DMS 273 (cell line): ENCODE measurements at regions not wholly inside any gene's neighbourhood (a gene's known extent, or its start where the extent isn't known, plus 50 kb on each side); places are given as distances from the start of the nearest gene placed in this dataset.
"Not testable (repeated sequence)": the region's sequence is repeated elsewhere in the genome, so short reads cannot be mapped to it uniquely, and the experiment has no call there.

ENCODE experiments used
- DNase-seq: peaks from one replicate; lab custom pipeline; 2025; ENCODE audit not compliant: unreplicated experiment; lab: John Stamatoyannopoulos, UW

DNA sequence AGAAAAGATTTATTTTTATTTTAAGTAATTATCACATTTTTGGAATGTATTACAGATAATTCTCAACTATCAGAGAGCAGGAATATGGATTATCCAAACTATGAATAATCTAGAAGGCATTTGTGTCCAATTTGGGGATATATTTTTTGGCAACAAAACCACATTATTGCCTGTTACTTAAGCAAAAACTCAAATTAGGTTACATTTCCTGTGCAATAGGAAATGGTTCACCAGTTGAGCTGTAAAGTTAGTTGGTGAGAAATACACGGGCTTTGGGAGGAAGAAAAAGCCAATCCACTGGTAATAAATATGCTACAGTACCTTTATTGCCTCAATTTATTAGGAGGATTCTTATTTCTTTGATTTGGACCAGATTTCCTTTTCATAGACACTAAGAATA is 1075.2 kb downstream of the PCDH9 start:
- DNase-seq: no peak

DNA sequence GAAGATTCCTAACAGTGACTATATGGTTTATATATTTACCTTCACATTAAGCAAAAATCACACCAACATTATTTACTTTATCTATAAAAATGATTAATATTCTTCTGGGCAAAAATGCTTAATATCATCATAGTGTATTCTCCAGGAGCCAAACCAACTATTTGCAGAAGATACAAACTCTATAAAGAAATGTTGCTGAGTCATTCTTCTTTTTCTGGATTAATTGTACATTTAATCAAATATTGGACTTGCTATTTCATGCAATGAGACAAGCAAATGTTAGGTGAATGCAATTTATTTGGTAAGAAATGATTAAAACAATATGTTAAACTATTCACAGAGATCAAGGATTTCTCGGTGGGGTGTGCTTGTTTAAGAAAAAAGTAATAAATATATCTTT is 1075.8 kb downstream of the PCDH9 start:
- no peak for DNase-seq

DNA sequence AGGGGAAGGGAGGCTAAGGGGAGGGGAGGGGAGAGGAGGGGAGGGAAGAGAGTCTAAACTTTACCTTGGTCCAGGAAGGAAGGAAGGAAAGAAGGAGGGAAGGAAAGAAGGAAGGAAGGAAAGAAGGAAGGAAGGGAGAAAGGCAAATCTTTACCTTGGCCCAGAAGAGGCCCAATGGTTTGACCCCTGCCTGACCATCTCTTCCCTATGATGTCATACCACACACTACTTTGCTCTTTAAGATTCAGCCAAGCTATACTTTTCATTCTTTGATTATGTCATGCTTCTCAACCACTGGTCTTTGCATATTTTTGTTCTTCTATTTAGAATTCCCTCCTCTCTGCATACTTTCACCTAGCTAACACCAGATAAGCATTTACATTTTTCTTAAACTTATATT is 1077.5 kb downstream of the PCDH9 start:
- no peak for DNase-seq

DNA sequence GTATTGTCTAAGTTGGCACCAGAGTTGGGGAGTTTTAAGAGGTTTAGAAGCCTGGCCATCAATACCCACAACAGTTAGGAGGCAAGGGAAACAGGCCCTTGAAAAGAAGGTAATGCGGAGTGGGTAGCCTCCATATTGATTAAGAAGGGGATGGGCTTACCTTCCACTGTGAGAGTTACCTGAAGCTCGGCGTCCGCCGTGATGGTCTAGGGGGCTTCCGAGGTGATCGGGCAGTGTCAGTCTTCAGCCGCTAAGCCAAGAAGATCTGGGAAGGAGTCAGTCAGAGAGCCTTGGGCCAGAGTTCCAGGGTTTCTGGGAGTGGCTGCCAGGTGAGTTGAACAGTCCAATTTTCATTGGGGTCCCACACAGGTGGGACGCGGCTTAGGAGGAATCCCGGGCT is 1085.8 kb downstream of the PCDH9 start:
- not testable (repeated sequence) for DNase-seq

DNA sequence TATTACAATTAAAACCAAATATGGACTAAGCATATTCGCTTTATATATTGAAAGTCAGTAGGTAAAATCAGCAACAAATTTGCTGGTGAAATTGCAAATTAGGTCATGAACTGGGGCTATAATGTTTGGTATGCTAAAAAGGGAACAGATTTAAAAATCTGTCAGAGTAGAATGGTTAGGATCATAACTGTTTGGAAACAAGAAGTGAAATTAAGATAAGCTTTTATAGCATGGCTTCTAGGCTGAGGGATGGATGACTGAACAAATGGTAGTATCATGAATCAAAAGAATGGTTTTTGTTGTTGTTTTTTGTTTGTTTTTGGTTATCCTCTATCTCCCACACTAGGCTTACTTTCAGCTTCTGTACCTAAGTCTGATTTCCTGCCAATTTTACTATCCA is 1090.4 kb downstream of the PCDH9 start:
- DNase-seq: no peak

DNA sequence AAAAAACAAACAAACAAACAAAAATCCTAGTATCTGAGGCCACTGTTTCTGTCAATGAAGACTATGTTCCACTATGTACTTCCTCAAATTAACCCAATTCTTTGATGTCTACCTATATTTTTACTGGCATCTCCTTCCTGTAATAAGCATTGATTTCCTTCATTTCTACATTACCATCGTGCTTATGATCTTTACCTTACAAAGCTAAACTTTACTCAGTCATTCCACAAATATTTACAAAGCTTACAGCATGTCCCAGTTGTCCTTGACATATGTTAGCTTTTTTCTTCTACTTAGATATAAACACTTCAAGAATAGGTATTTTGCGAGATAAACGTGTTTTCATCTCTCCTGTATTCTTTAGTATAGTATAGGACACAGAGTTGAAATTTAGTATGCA is 1090.9 kb downstream of the PCDH9 start:
- no peak for DNase-seq

DNA sequence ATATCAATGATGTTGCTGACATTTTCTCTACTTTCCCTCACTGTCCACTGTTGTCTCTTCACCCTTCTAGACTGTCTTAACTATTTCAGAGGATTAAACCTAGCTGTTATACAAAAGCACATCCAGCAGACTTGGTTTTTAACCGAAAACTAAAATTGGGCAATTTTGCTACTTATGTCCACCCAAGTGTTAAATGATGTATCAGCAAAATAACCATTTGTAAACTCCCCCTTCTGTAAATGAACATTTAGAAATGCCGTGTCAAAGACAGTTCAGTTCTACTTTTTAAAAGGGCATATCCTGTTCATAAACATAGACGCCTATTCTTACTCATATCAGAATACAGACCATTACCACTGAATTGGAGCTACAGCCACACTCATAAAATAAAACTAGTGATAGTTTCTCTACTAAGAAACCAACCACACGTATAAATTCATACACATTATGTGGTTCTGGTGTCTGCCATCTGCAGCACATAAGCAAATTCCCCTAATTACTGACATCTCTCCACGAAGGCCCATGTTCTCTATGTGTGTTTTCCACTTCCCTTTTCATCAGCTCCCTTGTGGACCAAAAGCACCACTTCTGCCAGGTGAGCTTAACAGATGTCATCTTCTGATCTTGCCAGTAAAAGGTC is 1091.8 kb downstream of the PCDH9 start:
- DNase-seq: no peak

DNA sequence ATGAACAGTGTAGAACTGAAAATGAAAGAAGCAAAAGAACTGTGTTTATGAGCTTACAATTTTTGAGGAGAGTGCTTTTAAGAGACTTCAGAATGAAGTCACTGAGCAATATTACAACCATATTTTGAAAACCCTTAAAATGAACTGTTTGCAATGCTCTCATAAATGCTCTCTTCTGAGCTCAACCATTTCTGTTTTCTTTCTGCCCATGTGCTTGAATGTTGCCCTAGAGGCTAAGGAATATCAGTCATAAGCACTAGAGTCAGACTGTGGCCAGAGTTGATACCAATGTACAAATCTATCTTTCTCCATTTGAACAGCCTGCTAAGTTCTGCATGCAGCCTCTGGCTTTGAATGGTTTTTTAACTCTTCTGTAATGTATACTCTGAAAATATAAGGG is 1092.8 kb downstream of the PCDH9 start:
- DNase-seq: no peak

DNA sequence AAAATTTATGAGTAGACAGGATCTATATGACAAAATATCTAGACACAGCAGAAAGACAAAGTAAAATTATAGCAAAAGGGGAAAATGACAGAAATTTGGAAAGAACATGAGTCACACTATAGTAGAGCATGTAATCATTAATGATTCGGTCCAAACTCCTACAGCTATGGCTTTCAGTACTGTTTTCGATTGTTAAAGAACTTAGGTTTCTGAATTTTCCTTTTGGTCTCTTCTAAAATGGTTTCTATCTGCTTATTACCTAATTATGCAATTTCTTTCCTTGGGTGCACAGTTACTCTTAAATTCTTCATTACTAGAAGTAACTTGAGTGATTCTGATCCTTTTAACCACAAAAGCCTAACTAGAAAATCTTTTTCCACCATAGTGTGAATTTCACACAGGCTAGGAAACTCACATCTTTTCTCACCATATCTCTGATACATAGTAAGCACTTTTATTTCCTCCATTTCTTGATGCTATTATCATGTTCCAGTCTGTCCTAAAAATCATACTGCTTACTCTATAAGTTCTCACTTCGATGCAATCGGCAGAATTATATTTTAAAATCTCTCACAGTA is 1101.4 kb downstream of the PCDH9 start:
- no peak for DNase-seq

DNA sequence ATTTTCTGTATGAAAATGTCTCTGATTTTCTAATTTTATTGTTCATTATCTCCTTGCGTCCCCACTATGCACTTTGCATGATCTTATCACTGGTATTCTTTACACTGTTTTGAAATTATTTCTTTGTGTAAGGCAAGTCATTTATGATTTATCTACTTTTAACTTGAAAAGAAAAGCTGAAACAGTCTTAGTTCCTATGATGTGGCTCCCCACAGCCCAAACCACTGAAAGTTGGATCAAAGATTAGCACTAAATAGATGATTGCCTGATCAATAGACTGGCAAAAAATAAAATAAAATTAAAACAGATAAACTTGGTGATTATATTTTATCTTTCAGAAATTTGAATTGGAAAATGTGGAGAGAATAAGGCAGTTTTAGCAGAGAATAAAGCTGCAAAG is 1101.9 kb downstream of the PCDH9 start:
- no peak for DNase-seq

DNA sequence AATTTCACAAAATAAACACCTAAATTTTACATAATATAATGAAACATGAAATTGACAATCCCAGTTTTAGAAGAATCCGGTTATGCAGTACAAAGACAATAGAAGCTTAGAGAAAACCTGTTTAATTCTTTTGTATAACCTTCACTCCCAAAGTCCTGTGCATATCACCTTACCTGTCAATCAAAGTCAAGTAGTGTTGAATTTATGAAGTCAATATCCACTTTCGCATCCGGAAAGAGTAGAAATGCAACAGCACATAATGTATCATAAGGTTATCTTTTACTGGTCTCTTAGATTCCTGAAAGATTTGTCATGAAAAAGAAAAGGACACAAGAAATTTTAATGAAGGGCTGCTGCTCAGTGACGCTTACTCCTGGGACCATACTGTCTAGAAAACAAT is 1112.6 kb downstream of the PCDH9 start:
- DNase-seq: no peak

DNA sequence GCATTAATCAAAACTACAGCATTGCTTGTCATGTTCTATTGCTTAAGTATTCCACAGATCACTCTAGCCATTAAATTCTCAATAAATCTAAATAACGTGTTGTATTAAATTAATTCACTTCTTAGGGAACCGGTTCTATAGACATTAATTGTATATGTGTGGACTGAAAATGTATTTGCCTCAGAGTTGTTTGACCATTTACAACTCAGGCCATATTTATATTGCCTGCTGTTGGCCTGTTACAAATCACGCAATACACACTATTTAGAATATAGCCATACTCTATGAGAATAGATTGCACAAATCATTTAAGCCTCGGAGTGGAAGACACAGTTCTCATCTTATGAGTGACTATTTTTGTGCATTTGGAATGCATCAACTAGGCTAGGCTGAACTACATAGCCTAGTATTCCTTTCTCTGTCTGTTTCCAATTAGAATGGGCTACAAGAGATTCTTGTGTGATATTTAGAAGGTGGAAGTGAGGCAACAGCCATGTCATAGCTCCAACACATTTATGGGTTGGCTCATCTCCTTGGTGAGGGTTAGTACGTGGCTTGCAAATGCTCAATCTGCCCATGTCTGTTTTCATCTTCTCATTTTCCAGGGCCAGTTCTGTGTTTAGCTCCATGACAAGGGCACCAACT is 1116.1 kb downstream of the PCDH9 start:
- no peak for DNase-seq

DNA sequence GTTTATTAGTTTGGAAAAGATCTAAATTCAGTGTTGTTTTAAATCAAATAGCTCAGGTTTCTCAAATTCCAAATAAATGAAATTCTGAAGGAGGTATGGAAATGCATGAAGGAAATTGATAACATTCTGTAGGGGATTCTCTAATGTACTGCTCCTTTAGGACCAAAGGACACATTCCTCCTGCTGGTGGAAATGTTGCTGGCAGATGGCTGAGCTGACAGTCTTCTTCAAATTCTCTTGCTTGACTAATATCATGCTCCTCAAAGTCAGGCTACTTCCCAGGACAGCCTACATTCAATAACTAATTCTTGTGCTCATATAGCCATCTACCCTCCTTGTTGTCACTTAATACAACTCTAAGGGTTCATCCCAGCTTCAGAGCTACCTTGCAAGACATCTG is 1118.5 kb downstream of the PCDH9 start:
- peak; percentile 5 for DNase-seq

DNA sequence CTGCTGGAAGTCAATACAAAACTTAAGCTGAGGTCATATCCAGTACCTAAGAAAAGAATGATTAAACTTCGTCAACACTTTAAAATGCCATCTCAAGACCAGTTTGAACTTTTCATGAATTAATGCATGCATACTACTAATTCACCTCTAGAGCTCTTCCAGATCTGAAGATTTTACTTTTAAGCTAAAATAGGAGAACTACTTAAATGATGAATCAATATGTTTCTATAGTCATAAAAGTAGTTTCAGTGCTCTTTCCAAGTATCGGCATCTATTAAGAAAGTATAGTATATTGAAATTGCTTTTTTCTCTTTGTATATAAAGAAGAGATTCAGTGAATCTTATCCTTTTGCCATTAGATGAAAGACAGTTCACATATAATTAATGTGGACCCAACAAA is 1123.9 kb downstream of the PCDH9 start:
- DNase-seq: no peak

DNA sequence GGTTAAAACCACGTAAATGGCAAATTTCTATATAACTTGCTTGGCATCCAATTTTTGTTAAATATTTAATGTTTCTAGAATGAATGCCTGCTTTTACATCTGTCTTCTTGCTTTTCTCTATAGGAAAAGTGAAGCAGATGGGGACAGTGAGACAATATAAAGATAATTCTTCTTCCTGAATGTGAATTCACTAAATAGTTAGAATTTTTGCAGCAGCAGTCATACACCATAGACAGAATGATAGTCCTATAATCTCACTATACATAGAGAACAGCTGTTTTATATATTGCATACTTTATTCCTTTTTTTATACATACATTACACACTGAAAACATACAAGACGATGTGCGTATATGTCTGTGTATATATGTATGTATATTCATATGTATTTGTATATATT is 1127.3 kb downstream of the PCDH9 start:
- DNase-seq: no peak

DNA sequence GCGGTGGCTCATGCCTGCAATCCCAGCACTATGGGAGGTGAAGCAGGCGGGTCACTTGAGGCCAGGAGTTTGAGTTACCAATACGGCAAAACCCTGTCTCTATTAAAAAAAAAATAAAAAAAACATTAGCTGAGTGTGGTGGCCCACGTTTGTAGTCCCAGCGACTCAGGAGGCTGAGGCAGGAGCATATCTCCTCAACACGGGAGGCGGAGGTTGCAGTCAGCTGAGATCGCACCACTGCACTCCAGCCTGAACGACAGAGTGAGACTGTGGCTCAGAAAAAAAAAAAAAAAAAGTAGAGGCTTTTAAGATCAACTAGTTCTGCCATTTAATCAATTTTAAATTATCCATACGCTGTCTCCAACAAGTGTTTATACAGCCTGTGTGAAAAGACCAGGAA is 1130.3 kb downstream of the PCDH9 start:
- no peak for DNase-seq

DNA sequence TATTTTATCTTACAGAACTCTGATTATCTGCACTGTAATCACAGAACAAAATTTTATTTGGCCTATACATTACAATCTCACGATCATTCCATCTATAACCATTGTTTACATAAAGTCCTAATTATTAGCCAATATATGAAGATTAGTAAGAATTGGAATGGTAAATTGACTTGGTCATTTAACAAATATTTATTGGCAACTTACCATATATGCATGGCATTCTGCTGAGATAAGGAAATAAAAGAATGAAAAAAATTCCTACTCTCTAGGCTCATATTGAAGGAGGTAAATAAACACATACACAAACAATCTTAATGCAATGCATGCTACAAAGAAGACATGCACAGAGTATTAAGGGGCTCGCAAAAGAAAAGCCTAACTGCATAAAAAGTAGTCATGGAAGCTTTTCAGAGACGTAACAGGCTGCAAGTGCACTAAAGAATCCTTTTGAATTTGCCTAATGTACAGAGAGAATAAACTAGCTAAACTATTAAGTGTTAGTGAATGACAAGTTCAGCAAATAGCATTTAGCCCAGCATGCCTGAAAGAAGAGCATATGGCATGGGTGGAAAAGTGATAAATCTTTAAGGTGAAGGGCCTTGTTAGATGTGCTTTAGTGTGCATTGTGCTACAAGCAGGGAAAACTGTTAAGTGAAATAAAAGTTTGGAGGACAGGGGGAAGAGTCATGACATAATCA is 1131.1 kb downstream of the PCDH9 start:
- DNase-seq: peak; percentile 2

DNA sequence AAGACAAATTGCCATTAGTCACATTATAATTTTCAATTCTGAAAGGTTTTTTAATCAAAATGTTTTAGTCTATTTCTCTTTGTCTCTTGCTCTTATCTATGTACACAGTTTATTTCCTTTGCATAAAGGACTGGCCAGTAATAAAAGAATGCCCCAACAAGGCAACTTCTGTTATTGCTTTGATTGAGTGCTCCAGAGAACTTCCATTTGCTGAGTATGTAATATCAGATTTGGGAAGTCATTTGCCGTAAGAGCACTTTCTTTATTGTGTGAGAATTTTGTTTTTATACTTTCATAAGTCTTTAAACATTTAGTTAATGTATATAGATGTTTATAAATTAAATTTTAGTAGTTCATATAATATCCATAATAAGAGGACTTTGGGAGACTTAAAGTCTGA is 1140.4 kb downstream of the PCDH9 start:
- DNase-seq: no peak

DNA sequence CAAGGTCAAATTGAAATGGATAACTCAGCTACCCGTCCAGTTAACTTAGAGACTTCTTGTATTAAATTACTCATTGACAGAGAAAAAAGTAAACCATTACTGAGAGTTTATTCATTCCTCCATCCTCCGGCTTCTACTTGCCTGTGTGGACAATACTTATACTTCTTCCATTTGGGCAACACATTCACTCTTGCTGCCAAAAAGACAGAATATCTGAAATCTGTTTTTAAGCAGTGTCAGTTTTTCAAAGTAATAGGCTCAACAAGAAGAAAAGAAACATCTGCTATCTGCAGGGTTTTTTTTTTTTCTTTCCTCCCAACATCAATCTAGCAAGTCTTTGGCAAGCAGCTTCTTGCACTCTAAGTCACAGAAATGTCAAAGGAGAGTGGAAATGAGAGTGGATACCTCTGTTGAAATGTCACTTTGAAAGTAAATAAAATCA is 1142.8 kb downstream of the PCDH9 start:
- DNase-seq: no peak

DNA sequence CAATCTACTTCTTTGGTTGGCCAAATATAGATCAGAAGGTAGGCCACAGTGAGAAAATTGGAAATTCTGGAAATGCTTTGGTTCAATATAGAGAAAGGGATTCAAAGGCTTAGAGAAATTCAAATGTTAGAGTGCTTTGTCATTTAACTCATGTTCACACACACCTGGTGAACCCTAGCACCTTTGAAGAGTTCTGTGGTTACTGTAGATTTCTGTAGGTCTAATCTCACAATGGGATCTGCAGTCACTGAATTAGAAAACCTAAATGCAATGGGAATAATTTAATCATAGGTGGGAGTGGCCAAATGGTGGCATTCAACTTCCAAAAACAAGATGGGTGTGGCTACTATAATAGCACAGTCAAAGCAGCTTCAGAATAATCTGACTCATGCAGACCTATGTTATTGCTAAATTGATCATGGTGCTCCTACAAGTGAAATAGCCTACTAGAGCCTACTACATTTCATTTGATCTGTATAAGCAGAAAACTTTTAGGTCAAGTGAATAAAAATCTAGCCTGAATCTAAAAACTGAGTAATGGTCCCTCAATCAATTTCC is 1152.9 kb downstream of the PCDH9 start:
- no peak for DNase-seq

DNA sequence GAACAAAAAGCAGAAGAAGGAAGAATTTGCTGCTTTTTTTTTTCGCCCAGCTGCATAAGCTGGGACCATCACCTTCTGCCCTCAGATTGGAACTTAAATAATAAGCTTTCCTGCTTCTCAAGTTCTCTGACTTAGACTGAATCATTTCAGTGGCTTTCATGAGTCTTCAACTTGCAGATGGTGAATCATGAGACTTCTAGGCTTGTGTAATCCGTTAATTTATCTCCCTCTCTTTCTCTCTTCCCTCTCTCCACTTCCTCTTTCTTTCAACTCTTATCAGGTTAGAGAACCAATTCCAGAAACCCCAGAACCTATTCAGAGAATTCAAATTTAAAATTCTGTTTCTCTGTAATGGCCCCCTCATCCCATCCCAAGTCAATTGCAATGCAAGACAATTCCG is 1153.7 kb downstream of the PCDH9 start:
- no peak for DNase-seq
